ENCODE measurements at regions not wholly inside any gene's neighbourhood (a gene's known extent, or its start where the extent isn't known, plus 50 kb on each side); places are given as distances from the start of the nearest gene placed in this dataset.

DNA sequence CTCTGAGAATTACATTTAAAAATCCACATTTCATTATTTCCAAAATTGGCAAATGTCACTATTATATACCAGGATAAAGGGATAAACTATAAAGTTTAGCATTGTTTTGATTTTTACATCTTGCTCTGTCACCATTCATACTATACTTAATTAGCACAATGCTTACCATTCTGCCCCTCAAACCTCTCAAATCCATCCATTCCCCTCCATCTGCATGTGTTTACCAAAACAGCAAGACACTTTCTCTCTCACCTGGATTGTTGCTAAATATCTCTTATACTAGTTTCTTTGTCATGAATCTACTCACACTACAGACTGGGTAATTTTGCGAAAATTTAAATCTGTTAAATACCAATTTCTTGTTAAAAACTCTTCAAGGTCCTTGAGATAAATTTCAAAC lies 496.1 kb downstream of the NR4A2 start:
- Mint-ChIP-seq H3K36me3 (ENCODE audit: low read depth) (no peaks in the 10 kb centered on the region), H3K27ac (no peak overlapping the region), H3K4me1 (no peaks in the 10 kb centered on the region), H3K27me3 (ENCODE audit: low read depth, poor library complexity) (no peaks in the 10 kb centered on the region), H3K4me3 (no peak overlapping the region), H3K9me3 (no peaks in the 10 kb centered on the region)
- TF ChIP-seq, protein P1, sequence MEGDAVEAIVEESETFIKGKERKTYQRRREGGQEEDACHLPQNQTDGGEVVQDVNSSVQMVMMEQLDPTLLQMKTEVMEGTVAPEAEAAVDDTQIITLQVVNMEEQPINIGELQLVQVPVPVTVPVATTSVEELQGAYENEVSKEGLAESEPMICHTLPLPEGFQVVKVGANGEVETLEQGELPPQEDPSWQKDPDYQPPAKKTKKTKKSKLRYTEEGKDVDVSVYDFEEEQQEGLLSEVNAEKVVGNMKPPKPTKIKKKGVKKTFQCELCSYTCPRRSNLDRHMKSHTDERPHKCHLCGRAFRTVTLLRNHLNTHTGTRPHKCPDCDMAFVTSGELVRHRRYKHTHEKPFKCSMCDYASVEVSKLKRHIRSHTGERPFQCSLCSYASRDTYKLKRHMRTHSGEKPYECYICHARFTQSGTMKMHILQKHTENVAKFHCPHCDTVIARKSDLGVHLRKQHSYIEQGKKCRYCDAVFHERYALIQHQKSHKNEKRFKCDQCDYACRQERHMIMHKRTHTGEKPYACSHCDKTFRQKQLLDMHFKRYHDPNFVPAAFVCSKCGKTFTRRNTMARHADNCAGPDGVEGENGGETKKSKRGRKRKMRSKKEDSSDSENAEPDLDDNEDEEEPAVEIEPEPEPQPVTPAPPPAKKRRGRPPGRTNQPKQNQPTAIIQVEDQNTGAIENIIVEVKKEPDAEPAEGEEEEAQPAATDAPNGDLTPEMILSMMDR (IDR thresholded peaks at IDR 0.05): no peak
- DNase-seq: no peak

DNA sequence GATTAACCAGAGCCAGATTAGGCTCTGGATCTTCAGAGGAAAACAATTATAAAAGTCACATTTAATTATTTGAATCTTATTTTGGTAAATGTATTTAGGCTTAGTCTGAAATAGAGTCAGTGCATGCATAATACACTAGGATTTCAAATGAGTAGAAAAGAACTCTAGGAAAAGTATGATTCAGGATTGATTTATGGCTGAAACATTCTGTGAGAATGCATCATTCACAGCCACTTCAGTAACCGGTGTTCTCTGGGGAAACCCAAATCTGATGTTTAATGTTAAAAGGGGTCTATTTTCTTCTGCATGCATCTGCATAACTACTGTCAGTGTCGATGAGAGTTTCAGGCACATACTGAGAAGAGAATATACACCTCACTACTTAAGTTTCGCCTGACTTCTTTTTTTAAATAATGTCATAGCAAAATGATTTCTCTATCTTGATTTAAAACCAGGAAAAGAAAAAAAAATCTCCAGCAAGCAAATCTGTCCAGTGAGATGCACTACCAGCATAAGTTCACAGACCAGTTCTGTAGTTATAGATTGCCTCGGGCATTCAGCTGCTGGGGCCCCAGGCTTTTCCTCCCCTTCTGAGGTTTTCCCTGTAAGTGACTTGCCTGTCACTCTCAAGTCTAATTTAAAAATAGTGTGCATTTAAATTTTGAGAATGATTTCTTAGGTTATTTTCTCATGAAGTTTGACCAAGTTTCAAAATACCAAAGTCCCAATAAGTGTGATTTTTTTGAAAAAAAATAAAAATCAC lies 501.5 kb downstream of the NR4A2 start:
- no peaks in the 10 kb centered on the region for H3K27me3 Mint-ChIP-seq (ENCODE audit: low read depth, poor library complexity)
- H3K36me3 Mint-ChIP-seq (ENCODE audit: low read depth): no peaks in the 10 kb centered on the region
- DNase-seq: no peak

DNA sequence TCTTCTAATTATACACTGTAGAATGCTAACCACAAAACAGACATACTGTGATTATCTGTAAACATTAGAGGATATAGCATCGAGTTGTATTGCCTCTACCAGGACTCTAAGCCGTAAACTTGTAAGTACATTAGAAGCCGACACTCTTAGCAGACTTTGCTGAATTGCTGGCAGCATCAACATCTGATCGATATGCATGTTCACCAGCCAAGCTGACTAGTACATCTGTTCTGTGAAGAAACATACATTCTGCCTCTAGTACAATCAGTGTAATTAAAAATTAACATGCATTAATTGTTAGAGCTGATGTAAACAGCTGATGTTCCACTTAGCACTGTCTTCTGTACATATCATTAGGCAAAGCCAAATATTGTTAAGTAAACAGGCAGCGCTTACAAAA lies 502.2 kb downstream of the NR4A2 start:
- Mint-ChIP-seq H3K4me1 (no peaks in the 10 kb centered on the region), H3K36me3 (ENCODE audit: low read depth) (no peaks in the 10 kb centered on the region), H3K4me3 (no peak overlapping the region), H3K27ac (no peak overlapping the region), H3K9me3 (no peaks in the 10 kb centered on the region), H3K27me3 (ENCODE audit: low read depth, poor library complexity) (no peaks in the 10 kb centered on the region)
- DNase-seq: no peak
- TF ChIP-seq, protein P1 (IDR thresholded peaks at IDR 0.05): no peak

More for the DNA sequence above, 501.5 kb downstream of the NR4A2 start:
- H3K4me1 Mint-ChIP-seq: no peaks in the 10 kb centered on the region
- TF ChIP-seq, protein P1 (IDR thresholded peaks at IDR 0.05): no peak
- no peak overlapping the region for H3K4me3 Mint-ChIP-seq
- no peak overlapping the region for H3K27ac Mint-ChIP-seq
- H3K9me3 Mint-ChIP-seq: no peaks in the 10 kb centered on the region

DNA sequence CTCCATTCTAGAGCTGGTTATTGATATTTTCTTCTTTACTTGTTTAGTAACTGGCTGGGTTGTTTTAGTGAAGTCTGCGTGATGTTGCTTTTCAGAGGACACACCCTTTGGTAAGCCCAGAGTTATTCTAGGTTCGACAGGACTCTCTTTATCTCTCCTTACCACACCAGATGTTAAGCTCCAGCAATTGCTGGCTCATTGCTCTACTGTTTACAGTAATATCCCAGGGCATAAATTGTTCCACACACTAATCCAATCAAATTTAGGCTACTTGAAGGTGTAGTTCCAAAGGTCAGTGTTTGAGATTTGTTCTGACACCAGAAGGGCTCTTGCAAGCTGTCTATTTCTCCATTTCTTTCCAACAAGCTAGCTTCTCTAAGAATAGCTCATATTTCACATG lies 506.6 kb downstream of the NR4A2 start:
- Mint-ChIP-seq H3K4me1 (no peaks in the 10 kb centered on the region), H3K27ac (no peak overlapping the region), H3K27me3 (ENCODE audit: low read depth, poor library complexity) (no peaks in the 10 kb centered on the region), H3K4me3 (no peak overlapping the region), H3K36me3 (ENCODE audit: low read depth) (no peaks in the 10 kb centered on the region), H3K9me3 (no peaks in the 10 kb centered on the region)
- TF ChIP-seq, protein P1 (IDR thresholded peaks at IDR 0.05): no peak
- no peak for DNase-seq

DNA sequence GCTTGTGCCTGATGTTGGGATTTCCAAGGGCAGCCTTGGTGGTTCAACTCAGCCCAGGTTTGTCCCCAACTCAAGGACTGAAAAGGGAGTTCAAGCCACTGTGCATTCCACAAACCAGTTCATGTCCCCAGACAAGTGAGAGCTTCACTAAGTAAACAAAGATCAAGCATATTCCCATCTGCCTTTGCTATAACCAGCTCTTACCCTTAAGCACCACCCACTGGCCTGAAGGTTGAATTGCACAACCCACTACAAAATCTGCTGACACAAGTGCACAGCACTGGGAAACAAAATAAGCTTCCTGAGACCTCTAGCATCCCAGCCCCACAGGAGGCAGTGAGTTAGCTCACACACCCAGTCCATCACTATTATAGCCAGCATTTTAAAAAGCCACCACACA lies 516.7 kb downstream of the NR4A2 start:
- Mint-ChIP-seq H3K36me3 (ENCODE audit: low read depth) (peaks cover 5% of the 10 kb centered on the region), H3K9me3 (peaks cover 21% of the 10 kb centered on the region), H3K27ac (no peak overlapping the region), H3K27me3 (ENCODE audit: low read depth, poor library complexity) (peaks cover 5% of the 10 kb centered on the region), H3K4me1 (no peaks in the 10 kb centered on the region), H3K4me3 (no peak overlapping the region)
- TF ChIP-seq, protein P1 (IDR thresholded peaks at IDR 0.05): peak; percentile 23
- peak; percentile 9 for DNase-seq

DNA sequence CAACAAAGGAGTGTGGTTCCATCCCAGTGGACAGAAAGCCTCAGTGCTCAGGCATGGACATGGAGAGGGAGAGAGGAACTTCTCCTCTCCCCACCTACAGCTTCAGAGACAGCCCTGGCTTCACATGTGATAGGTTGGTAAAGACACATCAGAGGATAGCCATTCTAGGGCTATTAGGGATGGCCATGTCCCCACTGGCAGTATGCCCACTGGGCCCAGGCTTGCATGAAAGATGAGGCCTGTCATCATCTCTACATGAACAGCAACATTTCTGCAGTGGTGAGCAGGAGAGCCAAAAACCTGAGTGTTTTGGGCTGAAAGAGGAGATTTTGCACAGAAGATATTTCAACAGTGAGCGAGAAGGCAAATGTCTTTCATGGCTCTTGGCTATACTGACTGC lies 517.2 kb downstream of the NR4A2 start:
- Mint-ChIP-seq H3K9me3 (peaks cover 19% of the 10 kb centered on the region), H3K27me3 (ENCODE audit: low read depth, poor library complexity) (peaks cover 5% of the 10 kb centered on the region), H3K4me1 (no peaks in the 10 kb centered on the region), H3K36me3 (ENCODE audit: low read depth) (peaks cover 5% of the 10 kb centered on the region), H3K27ac (no peak overlapping the region), H3K4me3 (no peak overlapping the region)
- DNase-seq: no peak
- TF ChIP-seq, protein P1 (IDR thresholded peaks at IDR 0.05): no peak
